Trophoblast cell (in vitro differentiated cells and primary cell): ENCODE measurements at regions not wholly inside any gene's neighbourhood (a gene's known extent, or its start where the extent isn't known, plus 50 kb on each side); places are given as distances from the start of the nearest gene placed in this dataset.

ENCODE experiments used
- DNase-seq, 2 donors: peaks; one replicate each; pipeline ENCODE4 v3.0.0-alpha.2; 2016
- H2AFZ ChIP-seq: 2 replicates; pipeline ENCODE4 v1.6.1; 2013; ENCODE audit warnings: low read length, moderate library complexity, mild to moderate bottlenecking; ENCODE audit not compliant: insufficient read depth, poor library complexity
- H2AK5ac ChIP-seq: 2 replicates; pipeline ENCODE4 v1.6.1; 2013; ENCODE audit warnings: mild to moderate bottlenecking, low read length
- H2BK120ac ChIP-seq: 2 replicates; pipeline ENCODE4 v1.6.1; 2013; ENCODE audit warnings: low read length, mild to moderate bottlenecking, moderate library complexity; ENCODE audit not compliant: insufficient read depth, poor library complexity
- H2BK12ac ChIP-seq: 2 replicates; pipeline ENCODE4 v1.6.1; 2013; ENCODE audit warnings: mild to moderate bottlenecking, low read length, moderate library complexity
- H2BK5ac ChIP-seq: 2 replicates; pipeline ENCODE4 v1.6.1; 2013; ENCODE audit warnings: low read length, low read depth, moderate library complexity, mild to moderate bottlenecking; ENCODE audit not compliant: poor library complexity
- H3K14ac ChIP-seq: 2 replicates; pipeline ENCODE4 v1.6.1; 2013; ENCODE audit warnings: mild to moderate bottlenecking, low read length
- H3K18ac ChIP-seq: 2 replicates; pipeline ENCODE4 v1.6.1; 2013; ENCODE audit warnings: mild to moderate bottlenecking, low read length
- H3K23ac ChIP-seq: 2 replicates; pipeline ENCODE4 v1.6.1; 2013; ENCODE audit warnings: low read length
- H3K27ac ChIP-seq: 2 replicates; pipeline ENCODE4 v1.5.1; 2013; ENCODE audit warnings: low read depth, mild to moderate bottlenecking, inconsistent platforms, low read length, moderate library complexity
- H3K27me3 ChIP-seq: 2 replicates; pipeline ENCODE4 v1.6.1; 2013; ENCODE audit warnings: inconsistent platforms, mild to moderate bottlenecking, low read length, moderate library complexity; ENCODE audit not compliant: insufficient read depth
- H3K36me3 ChIP-seq, 2 experiments: 1 replicate in 1 of 2; 2 replicates in 1 of 2; pipeline ENCODE4 v1.6.1; 2013; ENCODE audit warnings: low read length in 2 of 2, mild to moderate bottlenecking in 2 of 2, moderate library complexity in 1 of 2; ENCODE audit not compliant: insufficient read depth in 2 of 2, control insufficient read depth in 1 of 2
- H3K4ac ChIP-seq: 2 replicates; pipeline ENCODE4 v1.6.1; 2013; ENCODE audit warnings: low read depth, mild to moderate bottlenecking, low read length, moderate library complexity
- H3K4me1 ChIP-seq, 2 experiments: 1 replicate in 1 of 2; 2 replicates in 1 of 2; pipeline ENCODE4 v1.6.1; 2013; ENCODE audit warnings: low read length in 2 of 2, mild to moderate bottlenecking in 2 of 2, moderate library complexity in 1 of 2; ENCODE audit not compliant: insufficient read depth in 2 of 2, control insufficient read depth in 1 of 2
- H3K4me2 ChIP-seq: 2 replicates; pipeline ENCODE4 v1.6.1; 2013; ENCODE audit warnings: inconsistent platforms, mild to moderate bottlenecking, low read length, moderate library complexity
- H3K4me3 ChIP-seq: 2 replicates; pipeline ENCODE4 v1.5.1; 2013; ENCODE audit warnings: mild to moderate bottlenecking, low read depth, low read length, inconsistent platforms
- H3K79me1 ChIP-seq: one replicate; pipeline ENCODE4 v1.6.1; 2013; ENCODE audit warnings: low read length
- H3K79me2 ChIP-seq: 2 replicates; pipeline ENCODE4 v1.6.1; 2013; ENCODE audit warnings: low read length, mild to moderate bottlenecking; ENCODE audit not compliant: control insufficient read depth, insufficient read depth, poor library complexity
- H3K9ac ChIP-seq: 2 replicates; pipeline ENCODE4 v1.6.1; 2013; ENCODE audit warnings: mild to moderate bottlenecking, low read length
- H3K9me3 ChIP-seq: 2 replicates; pipeline ENCODE4 v1.6.1; 2013; ENCODE audit warnings: low read depth, mild to moderate bottlenecking, control low read depth, inconsistent platforms, low read length; ENCODE audit not compliant: insufficient read depth
- H4K12ac ChIP-seq: 2 replicates; pipeline ENCODE4 v1.6.1; 2013; ENCODE audit warnings: low read depth, mild to moderate bottlenecking, low read length, moderate library complexity
- H4K8ac ChIP-seq: 2 replicates; pipeline ENCODE4 v1.6.1; 2013; ENCODE audit warnings: low read depth, mild to moderate bottlenecking, low read length, moderate library complexity
- H4K91ac ChIP-seq: one replicate; pipeline ENCODE4 v1.6.1; 2013; ENCODE audit warnings: low read depth, mild to moderate bottlenecking, low read length, moderate library complexity
- WGBS: extraction: QIAGEN DNeasy Blood & Tissue Kit; methylation state at CpG from one replicate; pipeline ENCODE4 v1.1.7; 2013; ENCODE audit warnings: missing lambda C conversion rate; ENCODE audit not compliant: insufficient read length, insufficient coverage; ENCODE audit errors: extremely low coverage; 5-methylcytosine and 5-hydroxymethylcytosine counted together

- no peaks in the 10 kb centered on the region for H3K79me2 ChIP-seq
- H3K4me1 ChIP-seq, result peaks cover 6 to 8% of the 10 kb centered on the region in 2 experiments
- no peaks in the 10 kb centered on the region for H3K9me3 ChIP-seq
- H4K12ac ChIP-seq, result no peak overlapping the region
- no peak overlapping the region for H2AK5ac ChIP-seq
- H3K18ac ChIP-seq, result no peak overlapping the region
- no peak overlapping the region for H2BK5ac ChIP-seq
- H2BK120ac ChIP-seq, result no peak overlapping the region
- H3K27ac ChIP-seq, result no peak overlapping the region
- H4K8ac ChIP-seq, result no peak overlapping the region
- H4K91ac ChIP-seq, result no peak overlapping the region
- DNase-seq, result no peak
- no peak overlapping the region for H3K4me3 ChIP-seq
- H3K79me1 ChIP-seq, result no peaks in the 10 kb centered on the region
- no peaks in the 10 kb centered on the region for H3K36me3 ChIP-seq
- H3K4me2 ChIP-seq, result no peak overlapping the region
- H3K23ac ChIP-seq, result no peak overlapping the region
- H3K4ac ChIP-seq, result no peak overlapping the region
- no peak overlapping the region for H3K9ac ChIP-seq
- no peaks in the 10 kb centered on the region for H3K27me3 ChIP-seq
- H3K14ac ChIP-seq, result no peak overlapping the region
- H2BK12ac ChIP-seq, result no peak overlapping the region
- no CpG with 5 or more reads among the region's 2 CpGs for WGBS
- H2AFZ ChIP-seq, result no peak overlapping the region
Measured at GRCh38 chr16:17832738-17833137, 362.0 kb upstream of the XYLT1 start.

- no peak overlapping the region for H4K8ac ChIP-seq
- H3K79me1 ChIP-seq, result no peaks in the 10 kb centered on the region
- no peak overlapping the region for H4K91ac ChIP-seq
- H2AFZ ChIP-seq, result no peak overlapping the region
- no peaks in the 10 kb centered on the region for H3K27me3 ChIP-seq
- H3K36me3 ChIP-seq, result no peaks in the 10 kb centered on the region
- H2BK120ac ChIP-seq, result no peak overlapping the region
- H2AK5ac ChIP-seq, result no peak overlapping the region
- no peak overlapping the region for H2BK5ac ChIP-seq
- no peak overlapping the region for H3K23ac ChIP-seq
- DNase-seq, result peak; percentile 9 to 28
- H3K18ac ChIP-seq, result no peak overlapping the region
- no peaks in the 10 kb centered on the region for H3K4me1 ChIP-seq
- no CpG with 5 or more reads among the region's 5 CpGs for WGBS
- H3K9me3 ChIP-seq, result no peaks in the 10 kb centered on the region
- no peak overlapping the region for H2BK12ac ChIP-seq
- H3K14ac ChIP-seq, result no peak overlapping the region
- no peak overlapping the region for H3K27ac ChIP-seq
- H3K4ac ChIP-seq, result no peak overlapping the region
- H3K4me3 ChIP-seq, result no peak overlapping the region
- H3K9ac ChIP-seq, result no peak overlapping the region
- no peak overlapping the region for H3K4me2 ChIP-seq
- no peak overlapping the region for H4K12ac ChIP-seq
- no peaks in the 10 kb centered on the region for H3K79me2 ChIP-seq
Measured at GRCh38 chr16:17831330-17831729, 360.6 kb upstream of the XYLT1 start.

- H3K4me1 ChIP-seq, result no peaks in the 10 kb centered on the region
- H3K14ac ChIP-seq, result no peak overlapping the region
- H2BK12ac ChIP-seq, result no peak overlapping the region
- no peaks in the 10 kb centered on the region for H3K9me3 ChIP-seq
- H3K18ac ChIP-seq, result no peak overlapping the region
- H3K4me2 ChIP-seq, result no peak overlapping the region
- no peak overlapping the region for H3K27ac ChIP-seq
- no peak overlapping the region for H4K91ac ChIP-seq
- WGBS, result no CpG with 5 or more reads among the region's 2 CpGs
- H3K23ac ChIP-seq, result no peak overlapping the region
- no peaks in the 10 kb centered on the region for H3K79me1 ChIP-seq
- H3K9ac ChIP-seq, result no peak overlapping the region
- no peak overlapping the region for H4K12ac ChIP-seq
- H2AFZ ChIP-seq, result no peak overlapping the region
- no peak overlapping the region for H2BK5ac ChIP-seq
- H3K36me3 ChIP-seq, result no peaks in the 10 kb centered on the region
- no peak overlapping the region for H2BK120ac ChIP-seq
- no peak overlapping the region for H2AK5ac ChIP-seq
- no peaks in the 10 kb centered on the region for H3K27me3 ChIP-seq
- no peak overlapping the region for H3K4ac ChIP-seq
- no peak overlapping the region for H4K8ac ChIP-seq
- DNase-seq, result no peak
- no peaks in the 10 kb centered on the region for H3K79me2 ChIP-seq
- H3K4me3 ChIP-seq, result no peak overlapping the region
Measured at GRCh38 chr16:17830651-17831050, 359.9 kb upstream of the XYLT1 start.

DNA sequence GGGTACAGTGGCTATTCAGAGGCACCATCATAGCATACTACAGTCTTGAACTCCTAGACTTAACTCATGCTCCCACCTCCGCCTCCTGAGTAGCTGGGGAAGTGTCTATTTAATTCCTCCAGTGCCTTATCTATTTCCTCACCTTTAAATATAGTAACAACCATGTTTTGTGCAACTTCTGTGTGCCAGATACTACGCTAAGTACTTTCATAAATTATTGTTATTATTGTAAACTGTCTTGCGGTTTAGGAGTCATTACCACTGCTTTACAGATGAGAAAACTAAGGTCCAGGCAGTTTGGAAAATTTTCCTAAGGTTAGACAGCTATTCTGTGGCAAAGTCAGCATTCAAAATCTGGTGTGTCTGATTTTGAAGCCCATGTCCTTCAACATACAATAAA, 359.1 kb upstream of the XYLT1 start:
- WGBS, result no CpG with 5 or more reads among the region's 3 CpGs
- no peaks in the 10 kb centered on the region for H3K9me3 ChIP-seq
- DNase-seq, result no peak
- H3K4me3 ChIP-seq, result no peak overlapping the region
- H3K18ac ChIP-seq, result no peak overlapping the region
- H3K23ac ChIP-seq, result no peak overlapping the region
- no peaks in the 10 kb centered on the region for H3K79me2 ChIP-seq
- no peak overlapping the region for H3K14ac ChIP-seq
- H2BK5ac ChIP-seq, result no peak overlapping the region
- H4K91ac ChIP-seq, result no peak overlapping the region
- H3K36me3 ChIP-seq, result no peaks in the 10 kb centered on the region
- H3K4ac ChIP-seq, result no peak overlapping the region
- H2AFZ ChIP-seq, result no peak overlapping the region
- no peak overlapping the region for H2AK5ac ChIP-seq
- H2BK12ac ChIP-seq, result no peak overlapping the region
- no peak overlapping the region for H3K9ac ChIP-seq
- no peaks in the 10 kb centered on the region for H3K79me1 ChIP-seq
- no peaks in the 10 kb centered on the region for H3K27me3 ChIP-seq
- no peak overlapping the region for H3K4me2 ChIP-seq
- H4K8ac ChIP-seq, result no peak overlapping the region
- H3K4me1 ChIP-seq, result no peaks in the 10 kb centered on the region
- H4K12ac ChIP-seq, result no peak overlapping the region
- no peak overlapping the region for H3K27ac ChIP-seq
- no peak overlapping the region for H2BK120ac ChIP-seq
